ENCODE measurements at regions not wholly inside any gene's neighbourhood (a gene's known extent, or its start where the extent isn't known, plus 50 kb on each side); places are given as distances from the start of the nearest gene placed in this dataset.
A peak's percentile ranks its signal among the peaks of the same experiment; 100 is the strongest.

GRCh38 chr1:29736582-29737188, 500.4 kb downstream of the PTPRU start:
- peak; percentile 58 for DNase-seq (ENCODE audit: low spot score)
- CTCF ChIA-PET, result no interaction called here
- POLR2A ChIA-PET (ENCODE audit: low non-redundant PET), result no interaction called here
- no peak for TF ChIP-seq CTCF (conservative IDR thresholded peaks at IDR 0.05; ENCODE audit: low read depth)
- no peak overlapping the region for H3K27ac ChIP-seq

- ChIA-PET CTCF (no interaction called here), POLR2A (ENCODE audit: low non-redundant PET) (no interaction called here)
- H3K27ac ChIP-seq, result no peak overlapping the region
- DNase-seq (ENCODE audit: low spot score), result no peak
- no peak for TF ChIP-seq CTCF (conservative IDR thresholded peaks at IDR 0.05; ENCODE audit: low read depth)
Measured at GRCh38 chr1:29732453-29732852, 496.1 kb downstream of the PTPRU start.

GRCh38 chr1:29730623-29731022, 494.3 kb downstream of the PTPRU start:
- no peak for TF ChIP-seq CTCF (conservative IDR thresholded peaks at IDR 0.05; ENCODE audit: low read depth)
- DNase-seq (ENCODE audit: low spot score), result no peak
- peak overlapping the region; percentile 42 for H3K27ac ChIP-seq
- CTCF ChIA-PET, result interaction anchor here (1.2 kb wide), 1 partner anchor 62 kb away, joined by 4 read pairs; no protein-coding TSS in a partner anchor
- POLR2A ChIA-PET (ENCODE audit: low non-redundant PET), result no interaction called here

- TF ChIP-seq CTCF (conservative IDR thresholded peaks at IDR 0.05; ENCODE audit: low read depth), result no peak
- ChIA-PET CTCF (interaction anchor here (0.6 to 1.1 kb wide), 2 partner anchors 64 to 151 kb away, joined by 3 read pairs; no protein-coding TSS in a partner anchor), POLR2A (ENCODE audit: low non-redundant PET) (no interaction called here)
Measured at GRCh38 chr1:29729281-29729680, 493.0 kb downstream of the PTPRU start.

GRCh38 chr1:29728703-29729102, 492.4 kb downstream of the PTPRU start:
- ChIA-PET CTCF (interaction anchor here (1.3 kb wide), 1 partner anchor 25 kb away, joined by 4 read pairs; no protein-coding TSS in a partner anchor), POLR2A (ENCODE audit: low non-redundant PET) (no interaction called here)
- no peak for DNase-seq (ENCODE audit: low spot score)
- no peak for TF ChIP-seq CTCF (conservative IDR thresholded peaks at IDR 0.05; ENCODE audit: low read depth)
- H3K27ac ChIP-seq, result no peak overlapping the region

More at GRCh38 chr1:29729281-29729680, 493.0 kb downstream of the PTPRU start:
- no peak for DNase-seq (ENCODE audit: low spot score)
- no peak overlapping the region for H3K27ac ChIP-seq

GRCh38 chr1:29725262-29725661, 488.9 kb downstream of the PTPRU start:
- no peak for TF ChIP-seq CTCF (conservative IDR thresholded peaks at IDR 0.05; ENCODE audit: low read depth)
- POLR2A ChIA-PET (ENCODE audit: low non-redundant PET), result no interaction called here
- CTCF ChIA-PET, result no interaction called here
- DNase-seq (ENCODE audit: low spot score), result no peak
- H3K27ac ChIP-seq, result no peak overlapping the region

Measured in RWPE1 (cell line).